ENCODE measurements at regions not wholly inside any gene's neighbourhood (a gene's known extent, or its start where the extent isn't known, plus 50 kb on each side); places are given as distances from the start of the nearest gene placed in this dataset.

DNA sequence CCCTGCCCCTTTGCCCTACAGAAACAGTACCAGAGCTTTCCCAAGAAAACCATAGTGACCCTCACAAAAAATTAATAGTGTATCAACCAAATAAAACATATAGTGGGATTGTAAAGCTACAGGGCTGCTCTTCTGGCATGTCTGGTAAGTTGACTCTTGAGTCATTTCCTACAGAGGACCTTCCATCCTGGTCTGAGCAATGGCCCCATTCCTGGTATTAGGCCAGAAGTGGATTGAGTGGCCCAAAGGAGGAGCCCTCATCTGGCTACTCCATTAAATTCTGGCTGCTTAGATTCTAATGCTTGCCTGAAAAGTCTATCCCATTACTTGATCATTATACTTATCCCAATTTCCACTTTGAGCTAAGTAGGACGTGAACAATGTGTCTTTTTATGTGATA lies 150.9 kb upstream of the HMGN3 start:
- TF ChIP-seq, protein P1, sequence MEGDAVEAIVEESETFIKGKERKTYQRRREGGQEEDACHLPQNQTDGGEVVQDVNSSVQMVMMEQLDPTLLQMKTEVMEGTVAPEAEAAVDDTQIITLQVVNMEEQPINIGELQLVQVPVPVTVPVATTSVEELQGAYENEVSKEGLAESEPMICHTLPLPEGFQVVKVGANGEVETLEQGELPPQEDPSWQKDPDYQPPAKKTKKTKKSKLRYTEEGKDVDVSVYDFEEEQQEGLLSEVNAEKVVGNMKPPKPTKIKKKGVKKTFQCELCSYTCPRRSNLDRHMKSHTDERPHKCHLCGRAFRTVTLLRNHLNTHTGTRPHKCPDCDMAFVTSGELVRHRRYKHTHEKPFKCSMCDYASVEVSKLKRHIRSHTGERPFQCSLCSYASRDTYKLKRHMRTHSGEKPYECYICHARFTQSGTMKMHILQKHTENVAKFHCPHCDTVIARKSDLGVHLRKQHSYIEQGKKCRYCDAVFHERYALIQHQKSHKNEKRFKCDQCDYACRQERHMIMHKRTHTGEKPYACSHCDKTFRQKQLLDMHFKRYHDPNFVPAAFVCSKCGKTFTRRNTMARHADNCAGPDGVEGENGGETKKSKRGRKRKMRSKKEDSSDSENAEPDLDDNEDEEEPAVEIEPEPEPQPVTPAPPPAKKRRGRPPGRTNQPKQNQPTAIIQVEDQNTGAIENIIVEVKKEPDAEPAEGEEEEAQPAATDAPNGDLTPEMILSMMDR (IDR thresholded peaks at IDR 0.05) = no peak
- no peak for TF ChIP-seq POLR2AphosphoS5 (IDR thresholded peaks at IDR 0.05)
- no peak for TF ChIP-seq POLR2A (IDR thresholded peaks at IDR 0.05)

All from gastroesophageal sphincter (tissue), 3 donors.